PFSK-1 (cell line): ENCODE measurements at regions not wholly inside any gene's neighbourhood (a gene's known extent, or its start where the extent isn't known, plus 50 kb on each side); places are given as distances from the start of the nearest gene placed in this dataset.

Experiments used
- FOXP2 ChIP-seq: optimal IDR thresholded peaks from 2 replicates; pipeline ENCODE3; 2011; ENCODE audit warnings: borderline replicate concordance, control low read depth, inconsistent platforms; ENCODE audit not compliant: insufficient read depth; ENCODE audit errors: extremely low read length, extremely low read depth
- POLR2AphosphoS5 ChIP-seq: IDR thresholded peaks from 2 replicates; pipeline ENCODE4 v1.6.1; 2012; ENCODE audit warnings: low read depth, mild to moderate bottlenecking, control low read depth, low read length, moderate library complexity
- REST ChIP-seq, 2 experiments: IDR thresholded peaks; 2 replicates each; pipeline versions ENCODE4 v1.6.1 to v1.8.0; 2011 to 2012; ENCODE audit warnings: low read depth in 2 of 2, low read length in 2 of 2, control low read depth in 1 of 2, inconsistent platforms in 1 of 2, mild to moderate bottlenecking in 1 of 2, moderate library complexity in 1 of 2; ENCODE audit not compliant: insufficient read depth in 1 of 2
- SIN3A ChIP-seq: IDR thresholded peaks from 2 replicates; pipeline ENCODE4 v1.6.1; 2012; ENCODE audit warnings: mild to moderate bottlenecking, low read length, moderate library complexity, borderline replicate concordance; ENCODE audit not compliant: insufficient read depth
- TAF1 ChIP-seq: IDR thresholded peaks from 2 replicates; pipeline ENCODE4 v1.6.1; 2012; ENCODE audit warnings: low read length, control low read depth, borderline replicate concordance; ENCODE audit not compliant: insufficient read depth

GRCh38 chr1:224526771-224527170, 89.3 kb upstream of the CNIH3 start:
- TF ChIP-seq POLR2AphosphoS5 (no peak), REST (IDR thresholded peaks at IDR 0.05; ENCODE audit: insufficient read depth in 1 of 2, low read depth in 2 of 2, low read length in 2 of 2) (no peak), TAF1 (no peak), SIN3A (no peak), FOXP2 (no peak)
